WTC11 (cell line): ENCODE measurements at regions not wholly inside any gene's neighbourhood (a gene's known extent, or its start where the extent isn't known, plus 50 kb on each side); places are given as distances from the start of the nearest gene placed in this dataset.

Experiments
- ATAC-seq: fragments of 200-7000 bp; cut with Tn5 transposase; 2 replicates; pipeline ENCODE4 v1.10.0; 2021; ENCODE audit warnings: mild to moderate bottlenecking, moderate library complexity
- CTCF ChIA-PET: fragments of 300-600 bp; sonication (Branson Sonifier 250); formaldehyde crosslinking; loops from one replicate; lab custom pipeline; 2021; ENCODE audit warnings: antibody characterized with exemption; lab: Charles Lee
- POLR2A ChIA-PET: fragments of 350-600 bp; sonication (Branson Sonifier 250); formaldehyde crosslinking; loops from one replicate; lab custom pipeline; 2021; ENCODE audit warnings: antibody characterized with exemption; lab: Charles Lee
- DNase-seq: peaks from one replicate; pipeline ENCODE4 v3.0.0; 2021; ENCODE audit warnings: low spot score
- H3K27ac Mint-ChIP-seq: 2 replicates; pipeline ENCODE4 v1.8.0; 2021; ENCODE audit warnings: mixed read lengths
- H3K27me3 Mint-ChIP-seq: 2 replicates; pipeline ENCODE4 v1.8.0; 2021; ENCODE audit warnings: low read depth, mild to moderate bottlenecking, moderate library complexity, mixed read lengths
- H3K36me3 Mint-ChIP-seq: 2 replicates; pipeline ENCODE4 v1.8.0; 2021; ENCODE audit warnings: mixed read lengths
- H3K4me1 Mint-ChIP-seq: 2 replicates; pipeline ENCODE4 v1.8.0; 2022; ENCODE audit warnings: mixed read lengths
- H3K4me3 Mint-ChIP-seq: 2 replicates; pipeline ENCODE4 v1.8.0; 2021; ENCODE audit warnings: mild to moderate bottlenecking, moderate library complexity, mixed read lengths
- H3K9me3 Mint-ChIP-seq: 2 replicates; pipeline ENCODE4 v1.8.0; 2021; ENCODE audit warnings: mixed read lengths
- CTCF ChIP-seq: fragments of 200-600 bp; IDR thresholded peaks from 2 replicates; pipeline ENCODE4 v1.8.0; 2022; ENCODE audit warnings: antibody characterized with exemption
- ETV6 ChIP-seq: sonication (generic); formaldehyde crosslinking; IDR thresholded peaks from 2 replicates; pipeline ENCODE4 v1.8.1; 2022; ENCODE audit warnings: mild to moderate bottlenecking, missing genetic modification reagents
- FOXP1 ChIP-seq: sonication (generic); formaldehyde crosslinking; IDR thresholded peaks from 2 replicates; pipeline ENCODE4 v1.8.0; 2022; ENCODE audit warnings: missing genetic modification reagents, mild to moderate bottlenecking, moderate library complexity, borderline replicate concordance
- GRHL2 ChIP-seq: fragments of 250-450 bp; sonication (Bioruptor Pico); IDR thresholded peaks from 2 replicates; pipeline ENCODE4 v1.8.0; 2022; ENCODE audit warnings: mild to moderate bottlenecking, moderate library complexity; ENCODE audit not compliant: insufficient replicate concordance, severe bottlenecking
- JUN ChIP-seq: sonication (generic); formaldehyde crosslinking; IDR thresholded peaks from 2 replicates; pipeline ENCODE4 v1.8.0; 2023; ENCODE audit warnings: mild to moderate bottlenecking, missing genetic modification reagents
- KAT7 ChIP-seq: sonication (generic); formaldehyde crosslinking; IDR thresholded peaks from 2 replicates; pipeline ENCODE4 v1.8.1; 2023; ENCODE audit warnings: missing genetic modification reagents, mild to moderate bottlenecking, borderline replicate concordance
- MYBL2 ChIP-seq: sonication (generic); formaldehyde crosslinking; IDR thresholded peaks from 2 replicates; pipeline ENCODE4 v1.8.1; 2023; ENCODE audit warnings: mild to moderate bottlenecking, moderate library complexity, missing genetic modification reagents
- NFATC4 ChIP-seq: fragments of 250-450 bp; sonication (Bioruptor Pico); IDR thresholded peaks from 2 replicates; pipeline ENCODE4 v1.9.0; 2021; ENCODE audit warnings: mild to moderate bottlenecking
- USF1 ChIP-seq: sonication (generic); formaldehyde crosslinking; IDR thresholded peaks from 2 replicates; pipeline ENCODE4 v1.8.0; 2022; ENCODE audit warnings: mild to moderate bottlenecking, missing genetic modification reagents
- ZBTB43 ChIP-seq: sonication (generic); formaldehyde crosslinking; IDR thresholded peaks from 2 replicates; pipeline ENCODE4 v1.8.1; 2023; ENCODE audit warnings: mild to moderate bottlenecking, missing genetic modification reagents
- ZNF219 ChIP-seq: sonication (generic); formaldehyde crosslinking; IDR thresholded peaks from 2 replicates; pipeline ENCODE4 v1.8.0; 2023; ENCODE audit warnings: missing genetic modification reagents, mild to moderate bottlenecking, borderline replicate concordance
- ZNF317 ChIP-seq: sonication (generic); formaldehyde crosslinking; IDR thresholded peaks from 2 replicates; pipeline ENCODE4 v1.8.1; 2023; ENCODE audit warnings: low read depth, mild to moderate bottlenecking, moderate library complexity, missing genetic modification reagents, borderline replicate concordance
- ZNF416 ChIP-seq: fragments of 250-450 bp; sonication (Bioruptor Pico); IDR thresholded peaks from 2 replicates; pipeline ENCODE4 v1.9.0; 2021; ENCODE audit warnings: mild to moderate bottlenecking, inconsistent platforms
- ZNF532 ChIP-seq: fragments of 250-450 bp; sonication (Bioruptor Pico); IDR thresholded peaks from 2 replicates; pipeline ENCODE4 v1.9.0; 2021; ENCODE audit warnings: mild to moderate bottlenecking, borderline replicate concordance
- TF ChIP-seq, protein P1 (sequence below): sonication (generic); formaldehyde crosslinking; IDR thresholded peaks from 2 replicates; pipeline ENCODE4 v1.8.1; 2022; ENCODE audit warnings: missing genetic modification reagents, borderline replicate concordance

- H3K36me3 Mint-ChIP-seq, result no peaks in the 10 kb centered on the region
- POLR2A ChIA-PET, result no interaction called here
- H3K27ac Mint-ChIP-seq, result no peak overlapping the region
- no peaks in the 10 kb centered on the region; the same call in 1 of the 2 replicates for H3K9me3 Mint-ChIP-seq
- H3K27me3 Mint-ChIP-seq, result no peaks in the 10 kb centered on the region; the same call in 1 of the 2 replicates
- TF ChIP-seq GRHL2 (CRISPR knock-in tag), result no peak
- TF ChIP-seq ZNF317 (CRISPR knock-in tag), result no peak
- no peak for TF ChIP-seq FOXP1 (CRISPR knock-in tag)
- TF ChIP-seq, protein P1, sequence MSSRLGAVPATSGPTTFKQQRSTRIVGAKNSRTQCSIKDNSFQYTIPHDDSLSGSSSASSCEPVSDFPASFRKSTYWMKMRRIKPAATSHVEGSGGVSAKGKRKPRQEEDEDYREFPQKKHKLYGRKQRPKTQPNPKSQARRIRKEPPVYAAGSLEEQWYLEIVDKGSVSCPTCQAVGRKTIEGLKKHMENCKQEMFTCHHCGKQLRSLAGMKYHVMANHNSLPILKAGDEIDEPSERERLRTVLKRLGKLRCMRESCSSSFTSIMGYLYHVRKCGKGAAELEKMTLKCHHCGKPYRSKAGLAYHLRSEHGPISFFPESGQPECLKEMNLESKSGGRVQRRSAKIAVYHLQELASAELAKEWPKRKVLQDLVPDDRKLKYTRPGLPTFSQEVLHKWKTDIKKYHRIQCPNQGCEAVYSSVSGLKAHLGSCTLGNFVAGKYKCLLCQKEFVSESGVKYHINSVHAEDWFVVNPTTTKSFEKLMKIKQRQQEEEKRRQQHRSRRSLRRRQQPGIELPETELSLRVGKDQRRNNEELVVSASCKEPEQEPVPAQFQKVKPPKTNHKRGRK, result no peak
- no peak for TF ChIP-seq CTCF
- TF ChIP-seq USF1, result no peak
- TF ChIP-seq ZBTB43 (CRISPR knock-in tag), result no peak
- TF ChIP-seq KAT7 (CRISPR knock-in tag), result no peak
- TF ChIP-seq ZNF416 (CRISPR knock-in tag), result no peak
- TF ChIP-seq ZNF219, result no peak
- no peak for TF ChIP-seq ZNF532 (CRISPR knock-in tag)
- no peak for TF ChIP-seq MYBL2 (CRISPR knock-in tag)
- TF ChIP-seq NFATC4 (CRISPR knock-in tag), result no peak
- no peak for DNase-seq
- no peaks in the 10 kb centered on the region for H3K4me1 Mint-ChIP-seq
- no peak for ATAC-seq
- no peak overlapping the region for H3K4me3 Mint-ChIP-seq
- CTCF ChIA-PET, result interaction anchor here (0.8 kb wide), 1 partner anchor 99 kb away, joined by 3 read pairs; no protein-coding TSS in a partner anchor
These were observed 291.6 kb downstream of the MAP2K6 start for GRCh38 chr17:69706127-69706526.

DNA sequence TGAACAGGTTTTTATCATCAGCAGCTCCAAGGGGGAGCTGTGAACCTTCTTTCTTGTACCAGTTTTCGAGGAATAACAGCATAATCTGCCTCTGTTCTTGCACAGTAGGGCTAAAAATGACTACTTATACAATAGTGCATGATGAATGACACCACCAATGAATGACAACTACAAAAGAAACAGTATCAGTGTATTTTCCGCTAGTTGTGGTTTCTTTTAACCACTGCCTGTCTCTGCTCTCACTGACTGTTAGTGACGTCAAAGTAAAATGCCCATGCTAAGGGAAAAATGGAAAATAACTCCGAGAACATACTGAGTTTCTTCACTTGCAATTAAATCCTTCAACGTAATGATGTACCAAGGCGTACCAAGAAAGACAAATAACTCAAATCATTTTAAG lies 294.9 kb downstream of the MAP2K6 start:
- no peaks in the 10 kb centered on the region for H3K36me3 Mint-ChIP-seq
- no peaks in the 10 kb centered on the region for H3K9me3 Mint-ChIP-seq
- ChIA-PET POLR2A (no interaction called here), CTCF (no interaction called here)
- no peak overlapping the region for H3K27ac Mint-ChIP-seq
- ATAC-seq (no peak), DNase-seq (no peak)
- H3K4me1 Mint-ChIP-seq, result no peaks in the 10 kb centered on the region
- no peaks in the 10 kb centered on the region; the same call in 1 of the 2 replicates for H3K27me3 Mint-ChIP-seq
- no peak overlapping the region for H3K4me3 Mint-ChIP-seq
- TF ChIP-seq MYBL2 (CRISPR knock-in tag) (no peak), ETV6 (CRISPR knock-in tag) (no peak), JUN (no peak), ZBTB43 (CRISPR knock-in tag) (no peak)
